ENCODE measurements at regions not wholly inside any gene's neighbourhood (a gene's known extent, or its start where the extent isn't known, plus 50 kb on each side); places are given as distances from the start of the nearest gene placed in this dataset.

DNA sequence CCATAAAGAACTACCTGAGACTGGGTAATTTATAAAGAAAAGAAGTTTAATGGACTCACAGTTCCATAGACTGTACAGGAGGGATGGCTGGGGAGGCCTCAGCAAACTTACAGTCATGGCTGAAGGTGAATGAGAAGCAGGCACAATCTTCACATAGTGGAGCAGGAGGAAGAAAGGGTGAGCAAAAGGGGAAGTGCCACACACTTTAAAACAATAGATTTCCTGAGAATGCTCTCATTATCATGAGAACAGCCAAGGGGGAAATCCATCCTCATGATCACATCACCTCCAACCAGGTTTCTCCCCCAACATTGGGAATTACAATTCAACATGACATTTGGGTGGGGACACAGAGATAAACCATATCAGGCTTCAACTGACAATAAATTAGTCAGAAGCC, 664.9 kb downstream of the TAF11L14 start:
- Histone ChIP-seq H3K36me3 (ENCODE audit: control insufficient read depth in 2 of 4, insufficient read depth in 4 of 4, low read length in 3 of 4) (no peaks in the 10 kb centered on the region), H4K5ac (ENCODE audit: insufficient read length, low read depth, low read length) (no peak overlapping the region), H3K56ac (replicated peaks; ENCODE audit: insufficient read length, low read depth, low read length) (no peak overlapping the region), H2BK15ac (ENCODE audit: low read length) (no peak overlapping the region), H2BK12ac (ENCODE audit: low read depth, low read length) (no peak overlapping the region), H2BK120ac (replicated peaks; ENCODE audit: low read depth, low read length) (no peak overlapping the region), H2AK5ac (ENCODE audit: low read depth, low read length) (no peak overlapping the region), H4K20me1 (replicated peaks in 1 of 2; ENCODE audit: control insufficient read depth in 1 of 2, insufficient read depth in 2 of 2, low read length in 2 of 2) (no peaks in the 10 kb centered on the region), H3K14ac (ENCODE audit: insufficient read length) (no peak overlapping the region), H3K79me2 (ENCODE audit: control insufficient read depth in 1 of 2, insufficient read depth in 2 of 2, low read length in 2 of 2) (no peaks in the 10 kb centered on the region), H2BK5ac (ENCODE audit: low read depth, low read length) (no peak overlapping the region), H3K23ac (ENCODE audit: insufficient read length) (no peak overlapping the region), H3K79me1 (ENCODE audit: low read depth, low read length) (no peaks in the 10 kb centered on the region), H4K8ac (ENCODE audit: extremely low read depth, insufficient read depth, low read length) (no peak overlapping the region), H3K4ac (replicated peaks; ENCODE audit: insufficient read length, low read depth, low read length) (no peak overlapping the region), H2AFZ (ENCODE audit: low read length) (no peak overlapping the region), H3K27ac (ENCODE audit: low read depth, low read length) (no peak overlapping the region), H3K9me3 (ENCODE audit: insufficient read depth in 2 of 2, low read depth in 1 of 2, low read length in 1 of 2) (no peaks in the 10 kb centered on the region), H3K9ac (replicated peaks in 1 of 4; ENCODE audit: extremely low read depth in 1 of 4, low read depth in 3 of 4, low read length in 3 of 4) (no peak overlapping the region), H3K4me1 (replicated peaks in 1 of 4; ENCODE audit: control insufficient read depth in 3 of 4, insufficient read depth in 4 of 4, low read length in 3 of 4) (peaks cover 0 to 7% (median 3%) of the 10 kb centered on the region in 4 experiments; a peak in 2 of 7 replicates), H3K18ac (ENCODE audit: extremely low read depth, low read length) (no peak overlapping the region), H4K91ac (replicated peaks; ENCODE audit: insufficient read length, low read length) (no peak overlapping the region), H2BK20ac (ENCODE audit: low read length) (no peak overlapping the region), H3K23me2 (ENCODE audit: low read depth, low read length) (no peaks in the 10 kb centered on the region), H3K4me3 (ENCODE audit: extremely low read depth in 1 of 4, insufficient read depth in 2 of 4, low read depth in 3 of 4, low read length in 4 of 4) (no peak overlapping the region), H3K4me2 (ENCODE audit: insufficient read depth in 1 of 2, low read depth in 2 of 2, low read length in 2 of 2) (no peak overlapping the region), H3K27me3 (replicated peaks in 1 of 4; ENCODE audit: control insufficient read depth in 3 of 4, extremely low read depth in 1 of 4, insufficient read depth in 3 of 4, low read length in 3 of 4) (no peaks in the 10 kb centered on the region)
- POLR2A ChIA-PET (ENCODE audit: partially characterized antibody): no interaction called here
- TF ChIP-seq TAF7 (optimal IDR thresholded peaks at IDR 0.05; ENCODE audit: borderline replicate concordance, low read depth, low read length) (no peak), SRF (IDR thresholded peaks at IDR 0.05; ENCODE audit: low read depth, low read length) (no peak)
- FAIRE-seq (no peak), DNase-seq (ENCODE audit: low read depth in 1 of 2, low spot score in 2 of 2) (no peak)
- CTCF ChIA-PET (ENCODE audit: partially characterized antibody): no interaction called here

Data from H1 (cell line).